Ramos (cell line): ENCODE measurements at regions not wholly inside any gene's neighbourhood (a gene's known extent, or its start where the extent isn't known, plus 50 kb on each side); places are given as distances from the start of the nearest gene placed in this dataset.

Experiments used
- in situ Hi-C: fragments of 300-500 bp; cut with MboI; formaldehyde crosslinking; loops from one replicate; pipeline ENCODE4 v1.14.3; 2022; ENCODE audit warnings: low sequenced_read_pairs; ENCODE audit not compliant: unreplicated experiment

DNA sequence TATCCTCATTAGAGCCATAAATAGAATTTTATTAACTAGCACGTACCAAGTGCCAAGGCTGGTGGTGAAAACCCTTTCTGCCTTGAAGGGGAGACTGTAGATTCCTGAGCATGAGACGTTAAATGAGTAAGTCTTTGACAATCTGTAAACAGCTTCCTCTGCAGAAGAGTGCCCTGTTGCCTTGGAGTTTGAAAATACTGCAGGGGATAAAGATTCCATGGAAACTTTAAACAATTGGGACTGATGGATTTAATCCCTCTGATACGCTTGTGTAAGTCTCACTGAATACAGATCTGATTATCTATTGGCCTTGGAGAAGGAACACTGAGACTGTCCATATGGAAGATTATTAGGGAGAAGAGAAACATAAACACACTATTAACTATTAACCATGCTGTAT lies 1053.4 kb upstream of the RBFOX1 start:
- in situ Hi-C loops: no loop called here

DNA sequence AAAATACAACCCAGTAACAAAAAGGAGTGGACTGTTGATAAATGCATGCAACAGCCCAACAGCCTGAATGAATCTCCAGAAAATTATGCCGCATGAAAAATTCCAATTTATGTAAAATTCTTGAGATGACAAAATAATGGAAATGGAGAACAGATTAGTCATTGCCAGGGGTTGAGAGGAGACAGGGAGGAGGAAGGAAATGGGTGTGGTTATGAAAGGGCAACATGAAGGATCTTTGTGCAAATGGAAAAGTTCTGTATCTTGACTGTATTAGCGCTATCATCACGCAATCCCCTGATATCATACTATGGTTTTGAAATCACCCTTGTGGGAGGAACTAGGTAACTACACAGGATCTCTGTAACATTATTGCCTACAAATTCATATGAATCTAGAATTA lies 1058.3 kb upstream of the RBFOX1 start:
- in situ Hi-C loops: no loop called here

DNA sequence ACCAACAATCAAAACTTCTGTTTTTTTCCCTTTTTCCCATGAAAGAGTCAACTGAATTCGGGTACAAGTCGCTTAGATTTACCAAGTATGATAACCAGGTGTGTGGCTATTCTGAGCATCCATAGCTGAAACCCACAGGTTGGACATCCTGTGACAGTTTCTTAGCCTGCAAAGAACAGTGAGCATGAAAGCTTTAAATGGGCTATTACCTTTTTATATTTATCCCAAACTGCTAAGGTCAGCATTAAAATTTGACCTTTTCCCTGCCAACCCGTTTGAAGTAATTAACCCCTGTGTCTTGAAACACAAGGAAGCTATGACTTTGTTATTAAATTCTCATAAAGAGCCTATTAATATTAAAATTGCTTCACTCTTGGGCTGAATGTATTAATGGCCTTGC lies 1065.0 kb upstream of the RBFOX1 start:
- in situ Hi-C loops: no loop called here

DNA sequence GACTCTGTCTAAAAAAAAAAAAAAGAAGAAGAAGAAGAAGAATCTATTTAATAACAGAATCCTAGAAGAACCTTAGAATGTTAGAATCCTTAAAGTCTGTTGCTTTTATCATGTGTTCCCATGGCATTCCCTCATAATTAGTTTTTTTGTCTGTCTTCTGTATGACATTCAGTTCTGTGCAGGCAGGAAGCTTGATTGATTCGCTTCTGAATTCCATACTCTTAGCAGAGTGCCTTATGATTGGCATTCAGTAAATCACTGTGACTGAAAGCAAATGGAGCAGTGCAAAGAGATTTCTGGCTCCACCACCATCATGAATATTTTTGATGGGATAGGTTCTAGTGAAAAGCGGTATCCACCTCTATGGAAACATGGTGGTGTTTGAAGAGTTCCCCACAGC lies 1065.9 kb upstream of the RBFOX1 start:
- in situ Hi-C loops: no loop called here

DNA sequence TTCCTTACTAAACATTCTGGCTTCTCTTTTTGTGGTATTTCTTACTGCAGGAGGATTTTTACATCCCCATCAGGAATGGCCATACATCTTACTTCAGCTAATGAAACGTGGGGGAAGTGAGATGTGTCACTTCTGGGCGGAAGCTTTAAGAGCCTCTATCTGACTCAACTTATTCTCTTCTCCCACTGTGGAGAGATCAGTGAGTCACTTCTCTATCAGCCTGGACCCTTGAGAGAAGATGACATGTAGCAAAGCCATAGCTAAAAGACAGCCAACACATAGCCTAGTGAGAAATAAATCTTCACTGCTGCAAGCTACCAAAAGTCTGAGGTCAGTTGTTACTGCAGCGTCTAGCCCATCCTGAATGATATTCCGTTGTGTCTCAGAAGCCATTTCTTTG lies 1066.7 kb upstream of the RBFOX1 start:
- in situ Hi-C loops: no loop called here

DNA sequence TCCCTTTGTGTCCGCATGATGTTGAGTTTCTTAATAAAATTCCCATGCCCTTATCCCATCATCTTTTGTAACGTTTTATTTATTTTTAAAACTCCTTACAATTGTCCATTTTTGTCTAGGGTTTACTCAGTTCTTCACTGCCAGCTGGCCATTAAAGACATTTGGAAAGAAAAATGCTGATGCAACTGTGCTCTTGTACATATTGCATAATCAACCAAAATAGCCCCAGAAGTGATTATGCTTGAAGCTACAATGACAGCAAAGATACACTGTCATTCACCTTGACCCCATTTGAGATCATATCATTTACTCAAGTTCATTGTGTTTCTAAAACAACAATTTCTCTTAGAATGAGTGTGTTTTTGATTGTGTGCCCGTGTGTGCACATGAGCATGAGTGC lies 1074.6 kb upstream of the RBFOX1 start:
- in situ Hi-C loops: no loop called here

DNA sequence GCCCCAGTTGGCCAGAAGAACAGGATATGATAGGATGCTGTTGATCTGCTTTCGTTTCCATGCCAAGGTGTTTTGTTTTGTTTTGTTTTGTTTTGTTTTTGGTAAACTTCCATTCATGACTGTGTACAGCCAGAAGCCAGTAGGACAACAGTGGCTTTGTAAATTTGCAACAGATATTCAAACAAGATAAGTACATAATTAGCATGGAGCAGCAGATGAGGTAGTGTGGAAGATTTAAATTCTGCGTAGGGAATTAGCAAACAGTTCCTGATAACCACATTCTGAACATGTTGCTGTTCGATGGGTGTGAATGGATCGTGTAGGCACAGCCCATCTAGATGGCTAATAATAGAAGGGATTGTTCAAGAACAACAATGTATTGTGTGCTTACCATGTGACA lies 1080.1 kb upstream of the RBFOX1 start:
- in situ Hi-C loops: no loop called here

DNA sequence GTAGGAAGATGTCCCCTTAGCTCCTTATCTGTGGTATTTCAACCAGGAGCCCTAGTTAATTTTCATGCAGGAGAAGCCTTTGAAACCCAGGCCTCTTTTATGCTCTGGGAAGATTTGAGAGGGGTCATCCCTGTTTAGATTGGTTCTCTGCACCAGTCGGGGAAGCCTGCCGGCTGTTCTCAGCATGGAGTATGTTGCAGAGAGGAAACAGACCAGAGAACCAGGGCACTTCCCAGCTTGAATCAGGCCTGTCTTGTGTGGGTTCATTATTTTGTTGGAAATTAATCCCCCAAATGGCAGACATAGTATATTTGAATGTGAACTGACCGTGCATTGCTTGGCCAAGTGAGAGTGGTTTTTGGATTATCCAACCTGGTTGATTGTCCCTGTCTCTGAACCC lies 1082.1 kb upstream of the RBFOX1 start:
- in situ Hi-C loops: no loop called here

DNA sequence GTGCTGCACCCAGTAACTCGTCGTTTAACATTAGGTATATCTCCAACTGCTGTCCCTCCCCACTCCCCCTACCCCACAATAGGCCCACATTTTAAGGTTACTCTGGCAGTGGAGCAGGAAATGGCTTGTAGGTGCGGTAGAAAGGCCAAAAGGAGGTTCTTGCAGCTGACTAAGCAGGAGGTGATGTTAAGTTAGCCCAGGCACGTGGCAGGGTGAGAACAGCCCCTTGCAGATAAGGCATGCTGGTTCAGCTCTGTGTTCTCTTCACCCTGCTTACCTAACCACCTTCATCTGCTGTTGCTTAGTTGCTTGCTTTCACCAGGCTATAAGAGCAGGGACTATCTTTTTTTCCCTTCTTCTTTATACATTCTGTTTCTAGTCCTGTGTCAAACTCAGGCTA lies 1082.8 kb upstream of the RBFOX1 start:
- in situ Hi-C loops: no loop called here

DNA sequence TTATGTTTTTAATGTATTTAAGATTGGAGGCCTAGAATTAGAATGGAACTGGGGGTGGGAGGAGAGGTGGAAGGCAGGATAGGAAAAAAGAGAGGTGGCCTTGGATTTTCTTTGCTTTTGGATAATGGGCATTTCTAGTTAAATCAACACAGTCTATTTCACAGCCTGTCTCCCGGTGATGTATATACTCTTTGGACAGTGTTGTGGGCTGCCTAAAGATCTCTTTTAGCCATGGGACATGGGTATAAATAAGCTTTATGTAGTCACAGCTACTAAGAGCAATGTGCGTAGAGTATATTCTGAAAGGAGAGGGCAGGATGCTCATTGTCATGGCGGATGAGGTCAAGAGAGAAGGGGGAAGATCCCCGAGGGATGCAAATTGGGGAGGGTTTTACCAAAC lies 1084.4 kb upstream of the RBFOX1 start:
- in situ Hi-C loops: no loop called here

DNA sequence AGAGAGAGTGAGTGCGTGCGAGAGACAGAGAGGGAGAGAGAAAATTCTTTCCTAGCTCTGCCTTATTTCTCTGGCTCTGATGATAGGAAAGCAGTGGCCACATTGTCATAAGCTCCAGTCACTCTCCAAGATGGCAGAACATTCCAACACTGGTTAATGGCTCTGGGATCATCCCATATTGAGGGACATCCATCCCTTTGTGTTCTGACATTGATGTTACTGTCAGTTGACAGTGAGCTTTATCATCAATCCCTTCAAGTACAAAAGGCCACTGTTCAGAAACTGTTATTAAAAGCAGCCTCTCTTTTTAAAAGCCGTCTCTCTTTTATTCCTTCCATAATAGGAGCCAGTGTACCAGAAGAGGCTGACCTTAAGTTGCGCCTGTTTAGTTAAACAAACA lies 1084.9 kb upstream of the RBFOX1 start:
- in situ Hi-C loops: no loop called here

DNA sequence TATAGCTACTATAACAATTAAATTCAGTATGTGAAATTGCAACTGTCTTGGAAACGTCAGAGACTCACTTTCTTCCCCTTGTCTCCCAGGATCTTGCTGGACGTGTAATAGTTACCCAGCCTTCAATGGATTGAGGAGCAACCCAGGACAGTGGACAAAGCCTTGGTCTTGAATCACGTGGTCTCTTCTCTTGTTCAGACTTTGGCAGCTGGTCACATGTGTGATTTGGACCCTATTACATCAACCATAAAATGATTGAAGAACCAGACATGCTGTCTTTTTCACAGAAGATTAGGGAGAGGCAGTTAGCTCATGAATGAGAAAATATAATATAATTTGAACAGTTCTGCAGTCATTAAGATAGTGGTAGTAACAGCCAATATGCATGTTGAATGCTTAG lies 1085.5 kb upstream of the RBFOX1 start:
- in situ Hi-C loops: no loop called here

DNA sequence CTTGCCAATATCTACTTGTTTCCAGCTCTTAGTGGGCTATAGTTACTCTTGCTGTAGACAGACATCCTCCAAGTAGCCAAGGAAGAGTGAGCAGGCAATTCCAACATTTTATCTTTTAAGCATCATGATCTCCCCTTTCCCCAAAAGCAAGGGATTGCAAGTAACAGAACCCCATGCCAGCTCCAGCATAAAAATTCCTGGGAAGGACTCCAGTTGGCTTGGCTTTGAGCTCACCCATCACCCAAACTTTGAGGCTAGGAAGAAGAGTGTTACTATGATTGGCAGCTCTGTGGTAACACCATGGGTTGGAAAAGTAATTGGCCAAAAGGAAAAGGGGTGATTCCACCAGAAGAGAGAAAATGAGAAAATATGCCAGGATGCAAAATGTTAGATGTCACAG lies 1086.4 kb upstream of the RBFOX1 start:
- in situ Hi-C loops: no loop called here

DNA sequence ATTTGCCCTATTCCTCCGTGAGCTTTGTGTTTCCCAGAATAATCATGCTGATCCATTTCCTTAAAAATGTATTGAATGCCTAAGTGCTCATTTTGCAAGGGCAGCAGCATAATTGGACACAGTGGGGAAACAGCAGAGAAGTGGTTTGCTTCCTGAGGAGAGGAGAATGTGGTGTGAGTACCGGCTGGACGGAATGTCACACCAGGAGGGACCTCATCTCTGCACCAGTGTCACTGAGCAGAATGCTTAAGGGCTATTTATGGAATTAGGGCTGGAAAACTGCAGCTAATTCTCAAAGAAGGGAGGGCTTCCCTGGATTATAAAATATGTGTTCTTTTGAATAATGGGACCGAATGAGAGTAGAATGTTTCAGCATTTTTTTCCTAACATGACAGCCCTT lies 1100.6 kb upstream of the RBFOX1 start:
- in situ Hi-C loops: no loop called here

DNA sequence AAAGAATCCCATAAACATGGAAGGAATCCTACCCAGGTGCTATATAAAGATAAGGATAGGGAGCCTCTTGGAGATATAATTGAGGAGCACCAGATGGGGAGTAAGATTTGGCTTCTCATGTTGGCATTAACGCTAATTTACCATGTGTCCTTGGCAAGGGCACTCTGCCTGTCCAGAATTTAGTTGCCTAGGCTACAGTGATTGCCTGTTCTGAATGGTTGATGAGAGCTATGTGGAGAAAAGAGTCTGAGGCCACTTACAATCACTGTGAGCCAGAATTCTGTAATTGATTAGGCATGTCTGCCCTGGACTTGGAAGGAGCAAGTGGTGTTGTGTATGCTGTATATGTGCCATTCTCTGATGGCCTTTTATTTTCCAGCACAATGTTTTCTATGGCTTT lies 1101.2 kb upstream of the RBFOX1 start:
- in situ Hi-C loops: no loop called here

DNA sequence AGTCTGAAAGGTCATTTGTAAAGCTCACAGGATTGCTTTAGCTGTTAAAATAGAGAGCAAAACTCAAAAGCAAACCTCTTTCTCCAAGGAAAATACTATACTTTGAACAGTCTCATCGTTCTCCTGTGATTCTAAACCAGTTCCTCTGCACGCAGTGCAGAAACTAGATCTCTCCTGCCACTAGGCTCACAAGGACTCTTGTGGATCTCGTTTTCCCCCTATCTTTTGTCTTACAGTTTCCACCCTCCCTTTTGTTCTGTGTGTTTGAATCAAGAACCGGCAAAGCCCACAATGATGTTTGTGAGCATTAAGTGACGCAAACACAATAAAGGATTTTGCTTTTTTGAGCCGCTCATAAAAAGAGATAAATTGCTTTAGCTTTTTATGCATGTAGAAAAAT lies 1103.5 kb upstream of the RBFOX1 start:
- in situ Hi-C loops: no loop called here

DNA sequence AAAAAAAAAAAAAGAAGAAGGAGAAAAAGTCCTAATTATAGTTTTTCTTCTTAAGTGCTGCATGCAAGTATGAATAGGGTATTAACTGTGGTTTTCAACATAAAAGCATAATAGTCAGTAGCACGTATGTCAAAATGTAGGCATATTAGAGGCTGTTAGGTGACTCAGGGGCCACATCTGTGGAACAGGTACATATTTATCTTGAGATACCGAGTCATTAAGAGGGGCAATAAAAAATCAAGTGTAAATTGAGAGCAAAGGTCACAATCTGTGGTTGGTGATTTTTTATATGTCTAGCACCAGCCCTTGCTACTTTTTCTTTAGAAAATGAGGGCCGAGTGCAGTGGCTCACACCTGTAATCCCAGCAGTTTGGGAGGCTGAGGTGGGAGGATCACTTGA lies 1113.8 kb upstream of the RBFOX1 start:
- in situ Hi-C loops: no loop called here

DNA sequence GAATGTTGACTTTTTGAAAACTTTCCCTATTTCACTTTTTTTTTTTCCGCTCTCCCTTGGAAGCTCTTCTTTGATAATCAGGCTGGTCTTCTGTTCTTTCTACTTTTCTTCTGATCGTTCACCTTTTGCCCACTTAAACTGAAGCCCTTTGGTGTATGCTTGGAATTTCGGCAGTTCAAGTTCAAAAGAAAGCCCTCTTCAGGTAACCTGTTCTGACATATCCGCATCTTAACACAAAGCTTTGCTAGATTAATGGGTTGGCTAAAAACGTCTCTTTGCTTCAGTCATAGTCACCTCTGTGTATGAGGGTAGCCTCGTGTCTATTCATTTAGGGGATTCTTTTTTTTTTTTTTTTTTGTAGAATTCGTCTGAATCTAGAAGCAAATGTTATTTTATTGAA lies 1115.8 kb upstream of the RBFOX1 start:
- in situ Hi-C loops: no loop called here

DNA sequence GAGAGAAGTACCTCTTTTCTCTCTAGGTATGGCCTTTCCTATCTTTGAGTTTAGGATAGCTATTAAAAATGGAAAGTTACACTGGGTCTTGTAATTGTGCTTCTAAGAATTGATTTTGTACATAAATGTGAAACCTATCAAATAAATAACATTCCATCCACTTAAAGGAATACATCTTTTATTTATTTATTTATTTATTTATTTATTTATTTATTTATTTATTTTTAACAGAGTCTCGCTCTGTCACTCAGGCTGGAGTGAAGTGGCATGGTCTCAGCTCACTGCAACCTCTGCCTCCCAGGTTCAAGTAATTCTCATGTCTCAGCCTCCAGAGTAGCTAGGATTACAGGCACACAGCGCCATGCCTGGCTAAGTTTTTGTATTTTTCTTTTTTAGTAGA lies 1114.0 kb upstream of the EEF2KMT start:
- in situ Hi-C loops: no loop called here

DNA sequence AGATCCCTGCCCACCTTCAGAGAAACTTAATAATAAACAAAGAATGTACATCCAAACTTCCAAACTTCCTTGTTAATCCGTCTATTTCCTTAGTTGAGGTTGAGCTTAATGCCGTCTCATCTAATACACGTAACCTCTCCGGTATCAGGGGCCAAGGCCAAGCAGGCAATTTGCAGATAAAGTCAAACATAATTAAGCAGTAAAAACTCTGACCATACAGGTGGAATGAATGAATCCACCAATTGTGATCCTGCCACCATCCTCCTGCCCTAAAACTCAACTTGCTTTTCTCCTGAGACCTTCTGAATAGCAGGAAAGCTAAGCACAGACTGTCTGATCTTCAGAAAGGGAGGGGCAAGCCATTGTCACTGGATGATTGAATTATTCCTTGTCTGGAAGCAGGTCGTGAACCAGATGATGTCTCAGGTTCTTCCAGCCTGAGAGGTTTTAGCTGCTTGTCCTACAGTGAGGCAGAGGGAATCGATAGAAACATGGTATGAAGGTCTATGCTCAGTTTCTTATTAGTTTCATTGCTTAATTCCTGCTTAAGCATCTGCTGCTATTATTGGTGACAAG lies 1111.8 kb upstream of the EEF2KMT start:
- in situ Hi-C loops: no loop called here

DNA sequence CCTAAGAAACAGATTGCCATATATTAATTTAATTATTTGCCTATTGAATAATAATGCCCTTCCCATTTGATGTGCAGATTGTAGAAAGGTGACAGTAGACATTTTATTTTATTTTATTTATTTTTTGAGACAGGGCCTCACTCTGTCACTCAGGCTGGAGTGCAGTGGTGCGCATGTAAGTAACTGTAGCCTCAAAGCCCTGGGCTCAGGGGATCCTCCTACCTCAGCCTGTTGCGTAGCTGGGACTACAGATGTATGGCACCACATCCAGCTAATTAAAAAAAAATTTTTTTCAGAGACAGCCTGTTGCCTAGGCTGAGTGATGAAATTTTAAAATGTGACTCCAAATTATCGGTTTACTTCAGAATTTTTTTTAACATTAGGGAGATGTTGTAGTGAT lies 1110.0 kb upstream of the EEF2KMT start:
- in situ Hi-C loops: no loop called here

DNA sequence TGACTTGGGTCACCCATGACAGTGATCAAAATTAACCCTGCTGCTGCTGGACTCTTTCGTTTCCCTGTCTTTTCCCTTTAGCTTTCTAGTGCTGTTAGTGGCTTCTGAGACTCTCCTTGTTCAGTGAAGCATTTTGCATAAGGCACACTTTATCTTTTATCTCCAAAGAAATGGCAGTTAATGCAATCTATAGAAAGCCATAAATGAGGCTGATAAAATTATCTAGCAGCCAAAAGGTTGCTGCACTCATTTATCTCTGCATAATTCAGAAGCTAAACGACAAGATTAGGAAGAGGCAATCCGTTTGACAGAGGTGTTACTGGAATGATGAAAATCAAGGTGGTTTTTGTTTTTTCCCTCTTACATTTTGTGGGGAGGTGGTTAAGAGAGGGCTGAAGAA lies 1109.5 kb upstream of the EEF2KMT start:
- in situ Hi-C loops: no loop called here

DNA sequence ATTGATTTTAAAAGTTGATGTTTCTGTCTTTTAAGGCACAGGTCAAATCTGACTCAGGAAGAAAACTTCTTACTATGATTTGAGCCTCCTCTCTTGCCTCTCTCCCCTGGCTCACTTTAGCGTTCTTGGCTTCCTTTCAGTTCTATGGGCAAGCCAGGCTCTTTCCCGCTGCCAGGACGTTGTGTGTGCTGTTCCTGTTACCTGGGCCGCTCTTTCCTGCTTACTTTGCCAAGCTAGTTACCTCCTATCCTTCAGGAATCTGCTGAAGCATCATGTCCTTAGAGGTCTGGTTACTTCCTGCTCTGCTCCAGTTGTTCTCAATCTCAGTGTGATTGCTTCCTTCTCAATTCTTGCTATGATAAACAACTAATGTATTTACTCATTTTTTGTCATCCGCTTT lies 1108.5 kb upstream of the EEF2KMT start:
- in situ Hi-C loops: no loop called here
